ENCODE measurements at regions not wholly inside any gene's neighbourhood (a gene's known extent, or its start where the extent isn't known, plus 50 kb on each side); places are given as distances from the start of the nearest gene placed in this dataset.

GRCh38 chr14:96980835-96981234, 183.7 kb downstream of the VRK1 start:
- DNase-seq = no peak

DNA sequence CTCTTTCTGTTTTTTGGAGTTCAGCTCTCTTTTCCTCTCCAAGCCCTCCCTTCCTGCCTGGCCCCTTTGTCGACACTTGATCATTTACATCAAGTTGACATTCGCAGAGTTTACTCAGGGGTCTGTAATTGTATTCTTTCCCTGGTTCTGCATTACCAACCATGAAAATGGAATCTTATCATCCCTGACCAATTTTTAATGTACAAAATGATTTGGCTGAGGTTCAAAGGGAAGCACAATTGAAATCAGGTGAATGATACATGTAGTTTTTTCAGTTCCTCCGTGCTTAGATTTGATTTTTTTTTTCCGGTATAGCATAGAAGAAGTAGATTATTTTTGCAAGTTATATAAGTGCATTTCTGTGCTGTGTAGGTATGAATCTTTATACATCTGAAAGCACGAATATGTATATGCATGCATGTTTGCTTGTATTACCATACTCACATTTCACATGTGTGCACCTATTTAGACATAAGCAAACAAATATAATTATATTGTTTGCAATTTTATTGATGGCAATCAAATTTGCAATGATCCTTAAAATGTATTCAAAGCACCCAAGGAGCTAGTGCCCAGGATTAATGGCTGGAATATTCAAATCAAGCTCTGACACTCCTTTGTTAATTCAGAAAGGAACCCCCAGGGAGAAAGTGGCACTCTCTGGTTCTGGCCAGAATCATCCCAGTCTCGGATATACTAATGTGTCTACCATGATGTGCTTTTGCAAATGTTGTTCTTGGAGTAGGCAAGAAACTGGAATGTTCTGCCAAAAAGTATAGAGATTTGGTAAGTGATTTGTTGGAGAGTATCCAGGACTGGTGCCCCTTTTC, 189.3 kb downstream of the VRK1 start:
- DNase-seq = no peak

- DNase-seq = no peak
These were observed 189.9 kb downstream of the VRK1 start for GRCh38 chr14:96987086-96987474.

- DNase-seq = no peak
These were observed 190.6 kb downstream of the VRK1 start for GRCh38 chr14:96987771-96988170.

DNA sequence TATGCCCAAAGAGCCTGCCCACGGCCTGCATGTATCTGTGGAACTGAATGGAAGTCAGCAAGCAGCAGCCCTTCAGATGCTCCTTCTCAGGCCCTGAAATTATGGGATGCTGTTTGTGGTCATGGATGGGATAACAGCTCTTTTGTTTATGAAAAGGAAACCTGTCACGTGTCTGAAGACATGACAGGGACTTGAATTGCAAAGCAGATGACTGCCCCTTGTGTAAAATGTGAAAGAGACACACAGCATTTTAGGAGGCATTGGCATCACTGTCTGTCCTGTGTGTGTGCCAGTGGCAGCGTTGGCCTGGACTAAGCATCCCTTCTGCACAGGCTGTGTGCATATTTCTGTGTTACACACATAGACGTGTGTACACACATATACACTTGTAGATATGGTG, 192.1 kb downstream of the VRK1 start:
- DNase-seq = peak in 6 of 14 donors; percentile 7 to 46 (median 15)

DNA sequence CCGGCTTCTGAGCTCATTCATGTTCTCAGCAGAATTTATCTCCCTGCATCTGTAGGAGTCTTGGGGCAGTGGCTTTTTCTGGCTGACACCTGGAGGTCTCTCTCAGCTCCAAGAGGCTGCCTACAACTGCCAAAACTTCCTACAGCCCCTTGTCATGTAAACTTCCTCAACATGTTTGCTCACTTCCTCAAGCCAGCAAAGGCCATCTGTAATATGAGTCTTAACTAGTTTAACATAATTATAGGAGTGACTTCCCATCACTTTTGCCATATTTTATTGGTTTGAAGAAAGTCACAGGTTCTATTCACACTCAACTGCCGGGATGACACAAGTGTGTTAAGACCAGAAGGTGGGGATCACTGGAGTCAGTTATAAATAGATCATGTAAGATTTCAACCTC, 194.0 kb downstream of the VRK1 start:
- no peak for DNase-seq

DNA sequence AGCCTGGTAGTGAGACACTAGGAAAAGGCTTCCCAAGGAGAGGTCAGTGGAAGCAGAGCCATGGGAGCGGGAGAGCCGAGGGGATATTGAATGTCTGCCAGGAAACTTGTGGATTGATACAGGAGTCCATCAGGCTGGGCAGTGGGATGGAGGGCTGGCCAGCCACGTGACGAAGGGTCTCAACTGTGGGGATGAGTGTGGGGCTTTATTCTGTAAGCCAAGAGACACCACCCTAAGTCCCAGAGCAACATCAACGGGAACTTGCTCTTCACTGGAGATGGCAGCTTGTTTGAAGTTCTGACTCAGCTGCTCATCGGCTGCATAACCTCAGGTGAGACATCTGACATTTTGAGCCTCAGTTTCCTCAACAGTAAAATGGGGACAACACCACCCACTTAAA, 197.8 kb downstream of the VRK1 start:
- no peak for DNase-seq

GRCh38 chr14:96997269-96997668, 200.1 kb downstream of the VRK1 start:
- no peak for DNase-seq

DNA sequence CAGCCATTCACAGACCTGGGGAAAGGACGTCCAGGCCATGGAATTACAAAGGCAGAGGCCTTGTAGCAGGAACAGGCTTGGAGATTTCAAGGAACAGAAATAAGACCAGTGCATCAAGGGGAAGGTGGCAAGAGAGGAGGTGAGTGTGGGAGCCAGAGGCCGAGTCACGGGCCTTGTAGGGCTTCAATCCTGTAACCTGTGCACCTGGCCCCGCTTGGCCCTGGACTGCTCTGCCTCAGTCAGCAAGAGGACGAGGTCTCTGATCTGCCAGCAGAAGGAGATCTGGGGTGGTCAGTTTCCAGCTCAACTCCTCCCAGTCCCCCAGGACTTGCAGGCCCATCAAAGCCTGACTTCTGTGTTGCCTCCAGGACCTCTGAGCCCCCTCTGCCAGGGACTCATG, 200.8 kb downstream of the VRK1 start:
- no peak for DNase-seq

GRCh38 chr14:96999654-97000155, 202.5 kb downstream of the VRK1 start:
- DNase-seq = no peak

DNA sequence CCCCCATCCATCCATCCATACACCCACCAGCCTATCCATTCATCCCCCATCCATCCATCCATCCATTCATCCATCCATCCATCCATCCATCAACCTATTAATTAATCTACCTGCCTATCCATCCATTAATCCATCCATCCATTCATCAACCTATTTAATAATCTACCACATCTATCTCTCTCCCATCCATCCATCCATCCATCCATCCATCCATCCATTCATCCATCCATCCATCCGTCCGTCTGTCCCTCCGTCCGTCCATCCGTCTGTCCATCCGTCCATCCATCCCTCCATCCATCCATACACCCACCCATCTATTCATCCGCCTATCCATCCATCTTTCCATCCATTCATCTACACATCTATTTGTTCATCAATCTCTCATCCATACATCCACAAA, 205.3 kb downstream of the VRK1 start:
- DNase-seq = no peak

- no peak for DNase-seq
These were observed 208.8 kb downstream of the VRK1 start for GRCh38 chr14:97005934-97006333.

DNA sequence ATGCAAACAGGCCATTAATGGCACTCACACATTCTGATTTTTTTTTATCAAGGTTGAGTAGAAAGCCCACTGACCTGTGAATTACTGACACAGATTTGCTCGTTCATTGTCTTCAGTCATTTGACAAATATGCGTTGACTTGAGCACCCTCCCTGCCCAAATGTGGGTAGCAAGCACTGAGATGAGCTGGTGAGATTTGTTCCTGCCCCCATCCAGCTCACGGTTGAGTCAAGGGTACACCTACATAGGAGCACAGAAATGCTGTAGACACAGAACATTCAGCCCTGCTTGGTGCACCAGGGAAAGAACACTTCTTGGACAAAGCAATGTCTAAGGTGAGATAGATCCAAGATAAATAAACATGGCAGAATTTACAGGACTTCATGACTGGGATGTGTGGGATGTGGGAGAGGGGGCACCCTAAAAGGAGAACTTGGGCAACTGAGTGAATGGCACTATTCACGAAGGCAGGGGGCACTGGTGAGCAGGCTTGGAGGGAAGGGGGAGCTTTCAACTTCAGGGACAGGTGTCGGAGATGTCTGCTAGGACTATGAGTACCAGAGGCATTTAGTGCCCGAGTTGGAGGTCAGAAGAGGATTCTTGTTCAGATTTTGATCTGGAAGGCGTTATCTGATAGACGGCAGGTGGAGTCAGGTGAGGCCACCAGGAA, 213.4 kb downstream of the VRK1 start:
- no peak for DNase-seq

- no peak for DNase-seq
These were observed 216.7 kb downstream of the VRK1 start for GRCh38 chr14:97013878-97014277.

DNA sequence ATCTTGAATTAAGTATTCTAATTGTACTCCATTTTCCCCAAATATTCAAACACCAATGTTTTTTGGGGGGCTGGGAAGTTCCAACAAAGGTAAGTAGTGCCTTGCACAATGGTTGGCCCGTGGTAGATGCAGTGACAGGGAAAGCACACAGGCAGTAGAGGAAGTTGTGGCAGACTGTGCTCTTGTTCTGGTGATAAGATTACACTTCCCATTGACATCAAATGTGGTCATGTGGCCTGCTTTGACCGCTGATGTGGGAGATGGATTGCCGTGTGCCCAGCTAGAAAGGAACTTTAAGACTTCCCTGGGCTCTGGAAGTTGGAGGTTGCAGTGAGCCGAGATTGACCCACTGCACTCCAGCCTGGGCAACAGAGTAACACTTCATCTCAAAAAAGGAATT, 223.8 kb downstream of the VRK1 start:
- DNase-seq = peak in 5 of 14 donors; percentile 3 to 40 (median 18)

DNA sequence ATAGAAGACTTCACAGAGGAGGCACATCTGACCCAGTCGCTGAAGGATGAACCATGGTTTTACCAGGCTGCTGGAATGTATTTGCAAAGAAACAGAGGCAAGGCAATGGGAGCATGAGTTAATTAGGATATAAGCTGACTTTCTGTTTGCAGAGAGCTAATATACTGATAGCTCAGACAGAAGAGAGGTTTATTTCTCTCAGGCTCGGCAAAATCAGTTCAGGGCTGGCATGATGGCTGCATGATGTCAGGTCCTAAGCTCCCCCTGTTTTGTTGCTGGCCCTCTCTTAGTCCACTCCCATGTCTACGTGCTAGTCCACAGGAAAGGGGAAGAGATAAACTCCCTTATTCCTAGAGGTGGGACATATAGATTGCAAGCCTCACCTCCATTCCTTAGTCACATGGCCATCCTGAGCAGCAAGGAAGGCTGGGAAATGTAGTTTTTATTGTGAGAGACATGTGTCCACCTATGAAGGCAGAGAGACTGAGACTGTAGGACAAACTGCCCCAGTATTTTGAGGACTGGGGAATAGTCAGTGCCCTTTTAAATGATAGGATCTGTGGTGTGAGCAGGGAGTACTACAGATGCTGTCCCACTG, 224.5 kb downstream of the VRK1 start:
- DNase-seq = no peak

GRCh38 chr14:97022741-97023140, 225.6 kb downstream of the VRK1 start:
- DNase-seq = peak in 2 of 14 donors; percentile 10 to 75

GRCh38 chr14:97023871-97024270, 226.7 kb downstream of the VRK1 start:
- DNase-seq = no peak

DNA sequence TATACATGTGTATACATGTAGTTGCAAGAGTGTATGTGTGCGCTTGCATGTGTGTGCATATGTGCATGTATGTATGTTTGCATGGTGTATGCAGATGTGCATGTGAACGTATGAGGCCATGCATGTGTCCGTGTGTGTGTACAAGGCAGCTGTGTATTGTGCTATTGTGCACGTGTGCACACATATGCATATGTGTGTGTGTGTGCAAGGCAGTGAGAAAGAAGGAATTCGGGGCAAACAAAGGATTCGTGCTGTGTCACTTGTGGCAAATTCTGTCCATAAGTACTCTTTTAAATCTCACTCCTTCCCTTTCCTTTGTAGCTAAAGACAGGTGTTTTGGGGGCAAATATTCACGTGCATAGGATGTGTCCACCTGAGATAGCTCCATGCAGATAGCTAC, 227.1 kb downstream of the VRK1 start:
- no peak for DNase-seq

DNA sequence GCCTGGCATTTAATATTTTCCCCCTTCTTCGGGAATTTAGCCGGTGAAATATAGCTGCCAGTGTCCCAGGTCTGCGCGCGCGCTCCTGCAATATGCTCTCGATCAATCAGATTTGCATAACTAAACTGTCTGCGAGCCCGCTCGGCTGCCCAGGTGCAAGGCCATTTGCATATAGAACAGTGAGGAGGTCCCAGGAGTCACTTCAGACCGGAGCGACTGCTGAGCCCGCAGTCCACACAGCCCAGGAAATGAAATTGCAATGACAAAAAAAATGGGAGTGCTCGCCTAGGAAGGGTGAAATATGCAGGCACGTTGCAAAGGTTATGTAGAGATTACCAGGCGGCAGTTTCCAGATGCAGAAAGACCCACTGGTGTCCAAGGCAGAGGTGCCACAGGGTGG, 228.5 kb downstream of the VRK1 start:
- DNase-seq = no peak

DNA sequence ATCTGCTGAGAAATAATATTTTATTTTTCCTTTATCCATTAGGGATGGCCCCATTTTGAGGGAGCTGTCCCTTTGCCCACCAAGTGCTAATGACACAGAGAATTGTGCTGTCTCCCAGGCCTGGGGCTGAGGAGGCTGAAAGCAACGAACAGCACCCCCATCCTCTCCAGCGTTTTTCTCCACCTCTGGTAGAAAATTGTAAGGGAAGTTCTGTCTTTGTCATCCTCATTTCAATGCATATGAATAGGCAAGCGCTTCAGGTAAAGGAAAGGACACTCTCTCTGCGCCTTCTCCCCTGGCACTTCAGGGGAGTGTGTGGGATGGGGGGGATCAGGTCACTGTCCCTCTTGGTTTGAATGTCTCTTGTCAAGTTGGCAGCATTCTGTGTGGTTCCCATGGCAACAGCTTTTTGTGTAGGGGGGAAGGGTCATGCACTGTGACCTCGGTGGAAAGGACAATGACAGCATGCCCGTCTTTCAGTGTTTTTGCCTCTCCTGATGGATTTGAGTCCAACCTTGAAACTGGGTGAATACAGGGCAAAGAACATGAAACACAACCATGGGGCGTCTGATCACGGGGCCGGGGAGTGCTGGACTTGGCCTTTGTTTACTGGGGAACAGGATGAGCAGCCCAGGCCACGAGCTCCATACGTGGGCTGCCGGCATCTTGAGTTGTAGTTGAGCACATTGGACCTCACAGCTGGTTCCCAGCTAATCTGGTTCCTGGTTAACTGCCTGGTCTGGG, 230.2 kb downstream of the VRK1 start:
- no peak for DNase-seq

GRCh38 chr14:97028382-97028781, 231.2 kb downstream of the VRK1 start:
- no peak for DNase-seq

DNA sequence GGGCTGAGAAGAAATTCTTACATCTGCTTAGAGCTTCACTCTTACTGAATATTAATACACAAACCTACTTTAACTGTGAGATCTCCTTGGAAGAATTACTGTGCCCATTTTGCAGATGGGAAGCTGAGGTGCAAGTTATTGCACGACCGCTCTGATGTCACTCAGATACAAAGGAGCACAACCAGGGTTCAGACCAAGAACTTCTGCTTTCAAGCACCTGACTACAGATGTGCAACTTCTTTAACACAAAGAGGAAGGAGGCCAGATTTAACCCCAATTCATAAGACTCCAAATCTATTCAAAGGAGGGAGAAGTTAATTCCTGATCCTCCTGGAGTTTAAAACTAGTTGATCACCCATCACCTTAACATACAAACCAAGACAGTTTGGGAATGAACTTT, 232.6 kb downstream of the VRK1 start:
- no peak for DNase-seq
